ENCODE measurements at regions not wholly inside any gene's neighbourhood (a gene's known extent, or its start where the extent isn't known, plus 50 kb on each side); places are given as distances from the start of the nearest gene placed in this dataset.

GRCh38 chr10:45061982-45062381 is 61.3 kb downstream of the ZNF22 start:
- 74% methylated on average over 8 of the region's 8 CpGs for WGBS (ENCODE audit: insufficient coverage)
- Histone ChIP-seq H3K36me3 (ENCODE audit: control insufficient read depth, insufficient read depth, low read length) (no peaks in the 10 kb centered on the region), H3K27ac (ENCODE audit: low read length) (no peak overlapping the region), H3K27me3 (ENCODE audit: control insufficient read depth, insufficient read depth, low read length) (no peaks in the 10 kb centered on the region), H3K4me3 (ENCODE audit: low read length) (no peak overlapping the region), H3K9me3 (ENCODE audit: control insufficient read depth, insufficient read depth, low read length) (no peaks in the 10 kb centered on the region), H3K4me1 (ENCODE audit: control insufficient read depth, insufficient read depth, low read length) (peaks cover 2% of the 10 kb centered on the region)
- no peaks in the 10 kb centered on the region for H3K27me3 Mint-ChIP-seq (ENCODE audit: low read depth in 2 of 2)
- no peak for ATAC-seq
- no peaks in the 10 kb centered on the region for H3K36me3 Mint-ChIP-seq
- no peak overlapping the region for H3K4me3 Mint-ChIP-seq
- peaks cover 24 to 27% of the 10 kb centered on the region in 2 donors for H3K4me1 Mint-ChIP-seq
- intact Hi-C loops (cut with micrococcal nuclease), result no loop called here
- DNase-seq, result no peak
- no peaks in the 10 kb centered on the region for H3K9me3 Mint-ChIP-seq
- no peak overlapping the region for H3K27ac Mint-ChIP-seq
- TF ChIP-seq, protein P1, sequence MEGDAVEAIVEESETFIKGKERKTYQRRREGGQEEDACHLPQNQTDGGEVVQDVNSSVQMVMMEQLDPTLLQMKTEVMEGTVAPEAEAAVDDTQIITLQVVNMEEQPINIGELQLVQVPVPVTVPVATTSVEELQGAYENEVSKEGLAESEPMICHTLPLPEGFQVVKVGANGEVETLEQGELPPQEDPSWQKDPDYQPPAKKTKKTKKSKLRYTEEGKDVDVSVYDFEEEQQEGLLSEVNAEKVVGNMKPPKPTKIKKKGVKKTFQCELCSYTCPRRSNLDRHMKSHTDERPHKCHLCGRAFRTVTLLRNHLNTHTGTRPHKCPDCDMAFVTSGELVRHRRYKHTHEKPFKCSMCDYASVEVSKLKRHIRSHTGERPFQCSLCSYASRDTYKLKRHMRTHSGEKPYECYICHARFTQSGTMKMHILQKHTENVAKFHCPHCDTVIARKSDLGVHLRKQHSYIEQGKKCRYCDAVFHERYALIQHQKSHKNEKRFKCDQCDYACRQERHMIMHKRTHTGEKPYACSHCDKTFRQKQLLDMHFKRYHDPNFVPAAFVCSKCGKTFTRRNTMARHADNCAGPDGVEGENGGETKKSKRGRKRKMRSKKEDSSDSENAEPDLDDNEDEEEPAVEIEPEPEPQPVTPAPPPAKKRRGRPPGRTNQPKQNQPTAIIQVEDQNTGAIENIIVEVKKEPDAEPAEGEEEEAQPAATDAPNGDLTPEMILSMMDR (IDR thresholded peaks at IDR 0.05), result no peak

DNA sequence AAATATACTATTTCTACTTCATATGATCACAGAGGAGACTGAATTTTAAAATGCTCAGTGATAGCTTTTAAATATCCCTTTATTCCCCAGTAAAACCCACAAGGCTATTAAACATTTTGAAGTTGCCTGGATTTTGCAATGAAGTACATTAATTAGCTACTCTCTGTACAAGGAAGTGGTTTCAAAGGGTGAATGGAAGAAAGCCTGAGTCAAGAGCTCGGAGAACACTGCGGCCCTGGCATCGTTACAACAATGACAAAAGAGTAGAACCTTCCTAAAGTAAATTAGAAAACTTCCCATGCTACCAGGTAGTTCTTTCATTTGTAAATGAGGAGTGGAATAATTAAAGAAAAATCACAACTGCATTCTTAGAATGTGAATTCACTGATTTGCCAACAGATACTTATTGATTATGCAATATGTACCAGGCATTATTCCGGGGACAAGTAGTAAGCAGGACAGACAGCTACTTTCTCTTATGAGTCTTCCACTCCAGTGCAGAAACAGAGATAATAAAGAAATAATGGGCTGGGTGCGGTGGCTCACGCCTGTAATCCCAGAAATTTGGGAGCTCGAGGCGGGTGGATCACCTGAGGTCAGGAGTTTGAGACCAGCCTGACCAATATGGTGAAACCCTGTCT is 63.0 kb downstream of the ZNF22 start:
- ATAC-seq (no peak), DNase-seq (no peak)
- Mint-ChIP-seq H3K4me1 (peaks cover 13 to 15% of the 10 kb centered on the region in 2 donors), H3K4me3 (no peak overlapping the region), H3K27me3 (ENCODE audit: low read depth in 2 of 2) (peaks cover 0 to 5% of the 10 kb centered on the region in 2 donors), H3K9me3 (no peaks in the 10 kb centered on the region), H3K36me3 (no peaks in the 10 kb centered on the region), H3K27ac (no peak overlapping the region)
- Histone ChIP-seq H3K4me1 (ENCODE audit: control insufficient read depth, insufficient read depth, low read length) (no peaks in the 10 kb centered on the region), H3K36me3 (ENCODE audit: control insufficient read depth, insufficient read depth, low read length) (no peaks in the 10 kb centered on the region), H3K9me3 (ENCODE audit: control insufficient read depth, insufficient read depth, low read length) (no peaks in the 10 kb centered on the region), H3K27me3 (ENCODE audit: control insufficient read depth, insufficient read depth, low read length) (no peaks in the 10 kb centered on the region), H3K27ac (ENCODE audit: low read length) (no peak overlapping the region), H3K4me3 (ENCODE audit: low read length) (no peak overlapping the region)
- TF ChIP-seq, protein P1 (IDR thresholded peaks at IDR 0.05), result no peak
- intact Hi-C loops (cut with micrococcal nuclease), result no loop called here
- WGBS (ENCODE audit: insufficient coverage), result 93% methylated on average over 4 of the region's 8 CpGs

- peaks cover 11% of the 10 kb centered on the region in 2 donors for H3K4me1 Mint-ChIP-seq
- Histone ChIP-seq H3K4me1 (ENCODE audit: control insufficient read depth, insufficient read depth, low read length) (no peaks in the 10 kb centered on the region), H3K36me3 (ENCODE audit: control insufficient read depth, insufficient read depth, low read length) (no peaks in the 10 kb centered on the region), H3K4me3 (ENCODE audit: low read length) (no peak overlapping the region), H3K27me3 (ENCODE audit: control insufficient read depth, insufficient read depth, low read length) (no peaks in the 10 kb centered on the region), H3K9me3 (ENCODE audit: control insufficient read depth, insufficient read depth, low read length) (no peaks in the 10 kb centered on the region), H3K27ac (ENCODE audit: low read length) (no peak overlapping the region)
- 69% methylated on average over 3 of the region's 3 CpGs for WGBS (ENCODE audit: insufficient coverage)
- H3K36me3 Mint-ChIP-seq, result no peaks in the 10 kb centered on the region
- H3K9me3 Mint-ChIP-seq, result no peaks in the 10 kb centered on the region
- no peak for DNase-seq
- no peak for ATAC-seq
- intact Hi-C loops (cut with micrococcal nuclease), result no loop called here
- TF ChIP-seq, protein P1 (IDR thresholded peaks at IDR 0.05), result no peak
- H3K4me3 Mint-ChIP-seq, result no peak overlapping the region
- no peak overlapping the region for H3K27ac Mint-ChIP-seq
- peaks cover 3 to 8% of the 10 kb centered on the region in 2 donors for H3K27me3 Mint-ChIP-seq (ENCODE audit: low read depth in 2 of 2)
Observed at GRCh38 chr10:45064998-45065397, 64.3 kb downstream of the ZNF22 start.
